ENCODE measurements at regions not wholly inside any gene's neighbourhood (a gene's known extent, or its start where the extent isn't known, plus 50 kb on each side); places are given as distances from the start of the nearest gene placed in this dataset.
"Not testable (repeated sequence)": the region's sequence is repeated elsewhere in the genome, so short reads cannot be mapped to it uniquely, and the experiment has no call there.

DNA sequence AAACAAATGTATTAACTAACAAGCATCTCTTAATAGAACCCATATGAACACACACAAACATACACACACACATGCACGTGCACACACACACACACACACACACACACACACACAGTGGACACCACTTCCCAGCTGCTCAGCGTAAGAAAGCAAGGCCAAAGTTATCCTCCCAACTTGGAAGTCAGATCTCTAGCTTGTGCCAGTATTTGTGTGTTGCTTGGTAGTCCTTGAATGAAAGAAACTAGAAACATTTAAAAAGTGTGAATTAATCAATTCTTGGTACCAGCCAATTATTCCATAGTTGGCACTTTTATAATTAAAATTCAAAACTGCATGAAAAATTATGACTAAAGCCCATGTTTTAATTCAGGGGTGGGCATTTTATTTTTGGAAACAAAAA, 178.1 kb downstream of the TMEM161B start:
- DNase-seq, result no peak

DNA sequence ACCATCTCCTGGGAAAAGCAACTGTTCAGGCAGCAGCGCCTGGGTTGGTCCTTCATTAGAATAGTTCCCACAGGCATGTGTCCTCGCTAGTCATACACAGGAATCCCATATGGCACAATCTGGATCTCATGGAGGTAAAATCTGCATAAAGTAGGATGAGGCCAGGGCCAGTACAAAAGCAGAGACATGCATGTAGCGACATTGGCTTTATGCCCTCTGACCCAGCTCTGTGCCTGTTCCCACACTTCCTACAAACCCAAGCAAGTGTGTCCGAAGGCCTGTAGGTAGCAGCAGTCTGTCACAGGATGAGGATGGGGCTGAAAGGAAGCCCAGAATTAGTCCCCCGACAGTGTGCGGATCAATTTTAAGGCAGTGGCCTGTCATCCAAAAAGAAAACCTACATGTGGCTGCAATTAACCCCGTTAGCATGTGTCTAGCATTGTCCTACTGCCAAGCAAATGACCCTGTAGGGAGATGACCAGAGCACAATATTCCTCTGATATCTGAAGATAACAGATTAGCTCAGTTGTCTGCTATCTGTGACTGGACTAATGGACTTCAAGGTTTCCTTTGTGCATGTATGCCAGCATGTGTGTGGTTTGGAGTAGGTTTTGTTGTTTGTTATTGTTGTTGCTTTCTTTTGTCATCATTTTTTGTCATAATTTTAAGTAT, 178.8 kb downstream of the TMEM161B start:
- no peak for DNase-seq

GRCh38 chr5:88085462-88085861, 183.2 kb downstream of the TMEM161B start:
- no peak for DNase-seq

GRCh38 chr5:88081877-88082276, 186.8 kb downstream of the TMEM161B start:
- no peak for DNase-seq

GRCh38 chr5:88063813-88064212, 204.8 kb downstream of the TMEM161B start:
- DNase-seq, result no peak

DNA sequence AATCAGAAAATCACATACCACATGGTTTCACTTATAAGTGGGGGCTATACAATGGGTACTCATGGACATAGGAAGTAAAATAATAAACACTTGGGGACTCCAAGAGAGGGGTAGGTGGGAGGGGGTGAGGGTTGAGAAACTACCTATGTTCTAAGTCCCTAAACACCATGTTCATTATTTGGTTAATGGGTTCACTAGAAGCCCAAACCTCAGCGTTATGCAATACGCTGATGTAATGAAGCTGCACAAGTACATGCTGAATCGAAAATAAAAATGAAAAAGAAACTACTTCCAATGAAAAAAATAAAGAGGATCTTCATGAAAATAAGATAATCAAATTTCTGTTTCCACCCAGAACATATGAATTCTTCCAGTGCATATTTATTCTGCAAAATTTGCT, 208.5 kb downstream of the TMEM161B start:
- no peak for DNase-seq

GRCh38 chr5:88058625-88059024, 210.0 kb downstream of the TMEM161B start:
- DNase-seq, result no peak

DNA sequence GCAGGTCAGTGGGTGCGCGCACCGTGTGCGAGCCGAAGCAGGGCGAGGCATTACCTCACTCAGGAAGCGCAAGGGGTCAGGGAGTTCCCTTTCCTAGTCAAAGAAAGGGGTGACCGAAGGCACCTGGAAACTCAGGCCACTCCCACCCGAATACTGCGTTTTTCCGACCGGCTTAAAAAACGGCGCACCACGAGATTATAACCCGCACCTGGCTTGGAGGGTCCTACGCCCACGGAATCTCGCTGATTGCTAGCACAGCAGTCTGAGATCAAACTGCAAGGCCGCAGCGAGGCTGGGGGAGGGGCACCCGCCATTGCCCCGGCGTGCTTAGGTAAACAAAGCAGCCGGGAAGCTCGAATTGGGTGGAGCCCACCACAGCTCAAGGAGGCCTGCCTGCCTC, 216.2 kb downstream of the TMEM161B start:
- DNase-seq, result not testable (repeated sequence)

DNA sequence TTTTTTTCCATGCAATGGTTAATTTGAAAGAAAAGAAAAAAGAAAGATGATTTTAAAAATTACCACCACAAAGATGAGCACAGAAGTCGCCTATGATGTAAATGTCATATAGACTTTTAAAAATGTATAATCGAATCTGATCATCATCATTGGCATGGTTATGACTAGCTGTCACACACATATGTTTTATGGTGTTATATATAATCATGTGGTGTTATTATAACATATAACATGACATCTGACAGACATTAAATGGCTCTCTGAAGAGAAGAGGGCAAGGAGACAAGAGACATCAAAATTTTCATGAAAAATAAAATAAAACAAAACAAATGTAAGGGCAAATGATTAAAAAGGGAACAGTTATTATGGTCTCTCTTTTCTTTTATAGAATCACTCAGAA, 217.5 kb downstream of the TMEM161B start:
- no peak for DNase-seq

- no peak for DNase-seq
These were observed 218.9 kb downstream of the TMEM161B start for GRCh38 chr5:88049737-88050136.

DNA sequence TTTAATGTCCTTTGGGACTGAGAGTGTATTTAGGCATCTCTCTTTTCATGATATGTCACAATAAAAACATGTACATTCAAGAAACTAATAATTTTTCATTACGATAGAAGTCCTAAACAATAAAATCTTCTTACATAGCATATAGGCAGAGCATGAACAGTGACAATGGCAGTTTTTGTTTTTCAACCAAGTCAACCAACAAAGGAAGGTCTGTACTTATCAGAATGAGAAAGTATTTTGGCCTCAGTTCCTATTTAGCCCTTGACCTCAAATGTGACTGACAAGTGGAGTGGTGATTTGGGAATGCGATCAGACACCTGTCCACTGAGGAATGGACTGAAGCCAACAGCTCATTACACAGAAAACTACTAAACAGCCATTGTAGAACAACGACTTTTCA, 219.5 kb downstream of the TMEM161B start:
- DNase-seq, result no peak

- DNase-seq, result no peak
These were observed 222.6 kb downstream of the TMEM161B start for GRCh38 chr5:88045931-88046461.

GRCh38 chr5:88045165-88045564, 223.5 kb downstream of the TMEM161B start:
- DNase-seq, result no peak

DNA sequence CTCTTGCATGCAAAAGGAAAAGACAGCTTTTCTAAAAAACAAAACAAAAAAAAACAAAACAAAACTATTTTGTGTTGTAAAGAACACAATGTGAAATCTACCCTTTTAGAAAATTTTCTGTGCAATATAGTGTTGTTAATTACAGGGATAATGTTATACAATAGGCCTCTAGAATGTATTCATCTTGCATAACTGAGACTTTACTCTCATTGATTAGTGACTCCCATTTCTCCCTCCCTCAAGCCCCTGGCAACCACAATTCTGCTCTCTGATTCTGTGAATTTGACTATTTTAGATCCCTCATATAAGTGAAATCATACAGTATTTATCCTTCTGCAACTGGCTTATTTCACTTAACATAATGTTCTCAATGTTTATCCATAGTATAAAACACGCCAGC, 234.1 kb downstream of the TMEM161B start:
- DNase-seq, result no peak

DNA sequence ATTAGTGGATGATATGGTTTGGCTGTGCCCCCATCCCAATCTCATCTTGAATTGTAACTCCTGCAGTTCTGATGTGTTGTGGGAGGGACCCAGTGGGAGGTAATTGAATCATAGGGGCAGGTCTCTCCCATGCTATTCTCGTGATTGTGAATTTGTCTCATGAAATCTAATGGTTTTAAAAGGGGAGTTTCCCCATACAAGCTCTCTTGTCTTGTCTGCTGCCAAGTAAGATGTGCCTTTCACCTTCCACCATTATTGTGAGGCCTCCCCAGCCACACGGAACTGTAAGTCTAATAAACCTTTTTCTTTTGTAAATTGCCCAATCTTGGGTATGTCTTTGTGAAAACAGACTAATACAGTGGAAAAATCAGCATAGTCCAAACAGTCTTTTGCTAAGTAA, 235.5 kb downstream of the TMEM161B start:
- DNase-seq, result no peak

- no peak for DNase-seq
These were observed 239.6 kb downstream of the TMEM161B start for GRCh38 chr5:88029011-88029410.

GRCh38 chr5:88021141-88021540, 247.5 kb downstream of the TMEM161B start:
- DNase-seq, result no peak

DNA sequence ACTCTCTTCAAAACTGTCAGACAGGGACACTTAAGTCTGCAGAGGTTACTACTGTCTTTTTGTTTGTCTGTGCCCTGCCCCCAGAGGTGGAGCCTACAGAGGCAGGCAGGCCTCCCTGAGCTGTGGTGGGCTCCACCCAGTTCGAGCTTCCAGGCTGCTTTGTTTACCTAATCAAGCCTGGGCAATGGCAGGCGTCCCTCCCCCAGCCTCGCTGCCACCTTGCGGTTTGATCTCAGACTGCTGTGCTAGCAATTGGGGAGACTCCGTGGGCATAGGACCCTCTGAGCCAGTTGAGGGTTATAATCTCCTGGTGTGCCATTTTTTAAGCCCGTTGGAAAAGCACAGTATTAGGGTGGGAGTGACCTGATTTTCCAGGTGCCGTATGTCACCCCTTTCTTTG, 253.7 kb downstream of the TMEM161B start:
- DNase-seq, result not testable (repeated sequence)

DNA sequence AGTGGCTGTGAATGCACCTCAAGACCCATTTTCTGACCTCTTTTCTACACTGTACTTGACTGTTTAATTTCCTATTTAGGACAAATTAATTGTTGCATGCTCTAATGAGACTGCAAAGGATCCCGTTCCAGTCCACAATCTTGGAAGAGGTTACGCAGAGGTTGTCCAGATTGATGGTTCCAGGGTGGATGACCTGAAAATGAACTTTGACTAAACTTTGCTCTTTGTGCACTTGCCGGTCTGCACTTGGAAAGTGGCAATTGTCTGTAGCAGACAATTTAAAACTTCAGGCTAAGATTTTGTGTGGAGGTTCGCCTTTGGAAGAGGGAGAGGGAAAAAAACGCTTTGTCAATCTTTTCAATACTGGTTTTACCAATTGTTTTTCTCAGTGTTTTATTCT, 267.8 kb downstream of the TMEM161B start:
- DNase-seq, result no peak

DNA sequence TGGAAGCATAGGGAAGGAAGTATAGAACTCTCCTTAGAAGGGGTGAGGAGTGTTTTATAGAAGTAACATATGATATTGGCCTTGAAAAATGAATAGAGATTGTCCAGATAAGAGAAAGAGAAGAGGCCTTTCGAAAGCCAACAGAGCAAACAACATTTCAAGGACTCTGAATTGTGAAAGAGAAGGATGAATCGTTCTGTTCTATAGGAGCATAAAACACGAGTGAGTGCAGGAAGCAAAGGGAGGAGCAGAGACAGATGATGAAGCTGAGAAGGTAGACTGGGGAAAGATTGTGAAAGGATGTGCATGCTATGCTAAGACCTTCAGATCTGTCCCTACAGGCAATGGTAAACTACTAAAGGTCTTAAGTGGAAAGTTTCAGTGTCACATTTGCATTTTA, 271.0 kb downstream of the TMEM161B start:
- DNase-seq, result no peak

- DNase-seq, result no peak
These were observed 302.4 kb downstream of the TMEM161B start for GRCh38 chr5:87966213-87966612.

- DNase-seq, result no peak
These were observed 314.5 kb downstream of the TMEM161B start for GRCh38 chr5:87954121-87954520.

- DNase-seq, result no peak
These were observed 317.0 kb downstream of the TMEM161B start for GRCh38 chr5:87951661-87952060.

GRCh38 chr5:87949676-87950631, 318.7 kb downstream of the TMEM161B start:
- no peak for DNase-seq

Measured in SIG-M5 (cell line).